ENCODE measurements at regions not wholly inside any gene's neighbourhood (a gene's known extent, or its start where the extent isn't known, plus 50 kb on each side); places are given as distances from the start of the nearest gene placed in this dataset.

GRCh38 chr10:64830869-64831268 is 1309.7 kb downstream of the REEP3 start:
- Histone ChIP-seq H3K27me3 (no peaks in the 10 kb centered on the region), H3K4me1 (no peaks in the 10 kb centered on the region), H3K36me3 (replicated peaks in 1 of 2; ENCODE audit: insufficient read depth in 1 of 2, low read depth in 2 of 2) (no peaks in the 10 kb centered on the region), H3K27ac (no peak overlapping the region), H3K9me3 (no peaks in the 10 kb centered on the region), H3K4me3 (no peak overlapping the region)
- DNase-seq = no peak
- TF ChIP-seq CTCF (IDR thresholded peaks at IDR 0.05) = no peak
- no peak for TF ChIP-seq POLR2A (IDR thresholded peaks at IDR 0.05)
- 11% methylated on average over 2 of the region's 2 CpGs for whole genome bisulfite sequencing, 2 donors
- intact Hi-C loops (cut with DNase I) = no loop called here
- ATAC-seq = no peak

- Histone ChIP-seq H3K9me3 (no peaks in the 10 kb centered on the region), H3K27ac (no peak overlapping the region), H3K36me3 (replicated peaks in 1 of 2; ENCODE audit: insufficient read depth in 1 of 2, low read depth in 2 of 2) (no peaks in the 10 kb centered on the region), H3K4me3 (no peak overlapping the region), H3K27me3 (no peaks in the 10 kb centered on the region), H3K4me1 (no peaks in the 10 kb centered on the region)
- 85 to 90% methylated on average over 7 to 12 of the region's 12 CpGs for WGBS, 2 donors
- intact Hi-C loops (cut with DNase I) = no loop called here
- no peak for ATAC-seq
- no peak for TF ChIP-seq POLR2A (IDR thresholded peaks at IDR 0.05)
- TF ChIP-seq CTCF (IDR thresholded peaks at IDR 0.05) = no peak
- DNase-seq = no peak
These were observed 1319.1 kb downstream of the REEP3 start for GRCh38 chr10:64840341-64840740.

GRCh38 chr10:64846700-64847099 is 1325.5 kb downstream of the REEP3 start:
- H3K9me3 ChIP-seq = no peaks in the 10 kb centered on the region
- no peak for DNase-seq
- TF ChIP-seq POLR2A (IDR thresholded peaks at IDR 0.05) = no peak
- TF ChIP-seq CTCF (IDR thresholded peaks at IDR 0.05) = no peak
- ATAC-seq = no peak
- H3K4me1 ChIP-seq = no peaks in the 10 kb centered on the region
- intact Hi-C loops (cut with DNase I) = no loop called here
- no peak overlapping the region for H3K27ac ChIP-seq
- no peaks in the 10 kb centered on the region for H3K27me3 ChIP-seq
- H3K4me3 ChIP-seq = no peak overlapping the region
- 79 to 83% methylated on average over 2 of the region's 2 CpGs for WGBS, 2 donors
- H3K36me3 ChIP-seq (replicated peaks in 1 of 2; ENCODE audit: insufficient read depth in 1 of 2, low read depth in 2 of 2) = no peaks in the 10 kb centered on the region

GRCh38 chr10:64855941-64856340 is 1334.7 kb downstream of the REEP3 start:
- intact Hi-C loops (cut with DNase I) = no loop called here
- H3K27ac ChIP-seq = no peak overlapping the region
- no peaks in the 10 kb centered on the region for H3K4me1 ChIP-seq
- WGBS, 2 donors = 50 to 53% methylated on average over 2 of the region's 2 CpGs
- DNase-seq (no peak), ATAC-seq (no peak)
- no peaks in the 10 kb centered on the region for H3K27me3 ChIP-seq
- no peaks in the 10 kb centered on the region for H3K36me3 ChIP-seq (replicated peaks in 1 of 2; ENCODE audit: insufficient read depth in 1 of 2, low read depth in 2 of 2)
- TF ChIP-seq CTCF (IDR thresholded peaks at IDR 0.05) (no peak), POLR2A (IDR thresholded peaks at IDR 0.05) (no peak)
- H3K9me3 ChIP-seq = no peaks in the 10 kb centered on the region
- no peak overlapping the region for H3K4me3 ChIP-seq

GRCh38 chr10:64859911-64860310 is 1338.7 kb downstream of the REEP3 start:
- Histone ChIP-seq H3K27ac (no peak overlapping the region), H3K9me3 (no peaks in the 10 kb centered on the region), H3K4me1 (no peaks in the 10 kb centered on the region), H3K27me3 (no peaks in the 10 kb centered on the region), H3K36me3 (replicated peaks in 1 of 2; ENCODE audit: insufficient read depth in 1 of 2, low read depth in 2 of 2) (no peaks in the 10 kb centered on the region), H3K4me3 (no peak overlapping the region)
- ATAC-seq = no peak
- intact Hi-C loops (cut with DNase I) = no loop called here
- 35 to 47% methylated on average over 2 of the region's 2 CpGs for WGBS, 2 donors
- DNase-seq = no peak
- TF ChIP-seq POLR2A (IDR thresholded peaks at IDR 0.05) = no peak
- no peak for TF ChIP-seq CTCF (IDR thresholded peaks at IDR 0.05)

Data from body of pancreas (tissue), 4 donors.